H1 (cell line): ENCODE measurements at regions not wholly inside any gene's neighbourhood (a gene's known extent, or its start where the extent isn't known, plus 50 kb on each side); places are given as distances from the start of the nearest gene placed in this dataset.

Source experiments
- CEBPB ChIP-seq: IDR thresholded peaks from 2 replicates; pipeline ENCODE4 v1.6.1; 2012; ENCODE audit warnings: low read depth, low read length
- CHD7 ChIP-seq: fragments of 300-600 bp; sonication (generic); IDR thresholded peaks from 2 replicates; pipeline ENCODE4 v1.7.1; 2012; ENCODE audit warnings: low read length, moderate library complexity, mild to moderate bottlenecking, inconsistent platforms; ENCODE audit not compliant: insufficient replicate concordance
- CREB1 ChIP-seq: IDR thresholded peaks from 2 replicates; pipeline ENCODE4 v1.6.1; 2012; ENCODE audit warnings: inconsistent platforms
- MAFK ChIP-seq: IDR thresholded peaks from 2 replicates; pipeline ENCODE4 v1.6.1; 2012; ENCODE audit warnings: low read depth, mild to moderate bottlenecking, improper control_type of control experiment, low read length
- NANOG ChIP-seq: IDR thresholded peaks from 2 replicates; pipeline ENCODE4 v1.6.1; 2011; ENCODE audit warnings: low read length, low read depth, mild to moderate bottlenecking, inconsistent platforms; ENCODE audit not compliant: insufficient read depth, poor library complexity, severe bottlenecking
- NRF1 ChIP-seq: IDR thresholded peaks from 2 replicates; pipeline ENCODE4 v1.6.1; 2011; ENCODE audit warnings: mild to moderate bottlenecking, low read depth, low read length, improper control_type of control experiment
- SIN3A ChIP-seq, 2 experiments: IDR thresholded peaks in 1 of 2; conservative IDR thresholded peaks in 1 of 2; 2 replicates each; pipeline ENCODE4 v1.6.1; 2011 to 2012; ENCODE audit warnings: low read length in 2 of 2, improper control_type of control experiment in 1 of 2, low read depth in 1 of 2, mild to moderate bottlenecking in 1 of 2
- SIX5 ChIP-seq: IDR thresholded peaks from 2 replicates; pipeline ENCODE4 v1.6.1; 2011; ENCODE audit warnings: mild to moderate bottlenecking, low read depth, low read length
- SP2 ChIP-seq: IDR thresholded peaks from 2 replicates; pipeline ENCODE4 v1.6.1; 2012; ENCODE audit warnings: mild to moderate bottlenecking, low read length, inconsistent platforms
- TAF1 ChIP-seq: IDR thresholded peaks from 2 replicates; pipeline ENCODE4 v1.6.1; 2011; ENCODE audit warnings: mild to moderate bottlenecking, low read depth, low read length
- TBP ChIP-seq: IDR thresholded peaks from 2 replicates; pipeline ENCODE4 v1.6.1; 2011; ENCODE audit warnings: low read depth, low read length, improper control_type of control experiment

- no peak for TF ChIP-seq CHD7
- TF ChIP-seq TAF1, result no peak
- TF ChIP-seq MAFK, result no peak
- no peak for TF ChIP-seq CREB1
- TF ChIP-seq CEBPB, result no peak
- no peak for TF ChIP-seq NANOG
- TF ChIP-seq NRF1, result no peak
- no peak for TF ChIP-seq SIN3A (conservative IDR thresholded peaks at IDR 0.05 in 1 of 2, IDR thresholded peaks at IDR 0.05 in 1 of 2; ENCODE audit: low read depth in 1 of 2, low read length in 2 of 2)
- no peak for TF ChIP-seq SP2
- no peak for TF ChIP-seq SIX5
- no peak for TF ChIP-seq TBP
These were observed 140.5 kb upstream of the ADAMTS9 start (continued) for GRCh38 chr3:64828276-64828675.
